ENCODE measurements at regions not wholly inside any gene's neighbourhood (a gene's known extent, or its start where the extent isn't known, plus 50 kb on each side); places are given as distances from the start of the nearest gene placed in this dataset.

DNA sequence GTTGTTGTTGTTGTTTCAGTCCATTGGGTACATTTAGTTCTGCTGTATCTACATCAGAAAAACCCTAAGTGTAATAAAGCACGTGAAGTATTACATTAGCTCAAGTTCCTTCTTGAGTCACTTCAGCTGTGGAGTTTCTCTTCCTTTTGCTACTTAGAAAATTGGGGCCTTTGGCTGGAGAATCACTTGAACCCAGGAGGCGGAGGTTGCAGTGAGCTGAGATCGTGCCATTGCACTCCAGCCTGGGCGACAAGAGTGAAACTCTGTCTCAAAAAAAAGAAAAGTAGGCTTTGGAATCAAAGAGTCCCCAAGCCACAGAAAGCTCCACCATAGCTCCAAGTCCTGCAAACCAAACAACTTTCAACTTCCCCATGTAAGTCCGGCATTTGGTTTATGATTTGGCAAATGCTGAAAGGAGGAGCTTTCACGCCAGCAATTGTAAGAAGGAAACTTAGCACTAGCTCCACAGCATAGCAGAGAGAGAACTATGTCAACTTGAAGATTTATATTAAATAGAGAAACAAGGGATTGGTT, 56.5 kb upstream of the RNF144B start:
- Histone ChIP-seq H3K79me2 (ENCODE audit: control insufficient read depth, insufficient read depth, low read length) (no peaks in the 10 kb centered on the region), H4K20me1 (ENCODE audit: control insufficient read depth, insufficient read depth, low read length, poor library complexity, severe bottlenecking) (no peaks in the 10 kb centered on the region), H3K9ac (ENCODE audit: low read length) (peak overlapping the region; percentile 31), H3K27me3 (replicated peaks in 1 of 4; ENCODE audit: control extremely low read depth in 1 of 4, control insufficient read depth in 3 of 4, insufficient read depth in 4 of 4, low read length in 3 of 4) (no peaks in the 10 kb centered on the region), H3K36me3 (replicated peaks in 1 of 2; ENCODE audit: control extremely low read depth in 1 of 2, control insufficient read depth in 1 of 2, extremely low read depth in 1 of 2, insufficient read depth in 2 of 2, low read length in 1 of 2) (no peaks in the 10 kb centered on the region), H2AFZ (ENCODE audit: insufficient read depth, low read depth, low read length, poor library complexity, severe bottlenecking) (peak overlapping the region; percentile 59), H3K27ac (ENCODE audit: low read length in 2 of 2) (peak overlapping the region; percentile 68 to 86), H3K4me2 (replicated peaks; ENCODE audit: low read depth, low read length, poor library complexity, severe bottlenecking) (peak overlapping the region; percentile 60), H3K4me3 (ENCODE audit: control extremely low read depth in 1 of 5, extremely low read depth in 1 of 5, insufficient read depth in 1 of 5, low read depth in 2 of 5, low read length in 4 of 5) (peak overlapping the region in 3 of 5 experiments; percentile 4 to 6 (median 4)), H3K4me1 (ENCODE audit: control insufficient read depth in 2 of 2, insufficient read depth in 2 of 2, low read length in 2 of 2) (peaks cover 31 to 45% of the 10 kb centered on the region in 2 donors), H3K9me3 (ENCODE audit: control extremely low read depth in 1 of 3, control insufficient read depth in 2 of 3, insufficient read depth in 1 of 3, low read length in 2 of 3) (no peaks in the 10 kb centered on the region)
- Mint-ChIP-seq H3K4me3 (peak overlapping the region; percentile 70), H3K4me1 (peaks cover 50% of the 10 kb centered on the region), H3K27me3 (no peaks in the 10 kb centered on the region), H3K27ac (peak overlapping the region; percentile 85), H3K9me3 (ENCODE audit: insufficient read depth) (no peaks in the 10 kb centered on the region)
- no CpG with 5 or more reads among the region's 6 CpGs for WGBS (ENCODE audit: insufficient coverage)
- DNase-seq: peak; percentile 72
- intact Hi-C loops (cut with micrococcal nuclease): loop anchor here (2.0 kb wide), 1 partner anchor 56 kb away; the partner anchor contains the start of gene RNF144B
- CTCF ChIA-PET: interaction anchor here (1.1 to 11.4 kb wide), 6 partner anchors 10 to 174 kb away, joined by 3 to 379 read pairs (median 4); partner anchors contain the start of gene RNF144B
- ATAC-seq (ENCODE audit: low read depth): peak; percentile 52
- no peak for TF ChIP-seq CTCF (IDR thresholded peaks at IDR 0.05)
- no peak for TF ChIP-seq EZH2 (IDR thresholded peaks at IDR 0.05; ENCODE audit: borderline replicate concordance, insufficient read depth, low read depth, low read length, poor library complexity, severe bottlenecking)
- POLR2A ChIA-PET: interaction anchor here (0.5 to 1.4 kb wide), 4 partner anchors 11 to 627 kb away, joined by 4 to 6 read pairs (median 4); partner anchors contain the start of gene RNF144B

DNA sequence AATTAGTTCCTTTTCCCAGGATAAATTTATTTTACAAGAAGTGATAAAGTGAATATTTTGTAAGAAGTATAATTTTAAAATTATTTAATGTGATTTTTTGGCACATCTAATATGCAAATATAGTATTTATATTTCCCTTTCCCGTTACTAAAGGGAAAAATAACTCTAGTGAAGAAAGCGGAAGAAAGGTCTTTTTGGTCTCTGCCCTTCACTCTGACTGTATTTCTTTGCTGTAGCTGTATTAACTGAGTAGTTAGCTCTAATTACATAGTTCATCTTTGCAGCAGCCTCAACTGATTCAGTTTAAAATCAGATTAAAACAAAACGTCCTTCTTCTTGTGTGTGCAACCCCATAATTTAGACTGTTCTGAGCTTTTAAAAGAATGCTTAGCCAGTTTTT, 57.4 kb upstream of the RNF144B start:
- Histone ChIP-seq H3K4me1 (ENCODE audit: control insufficient read depth in 2 of 2, insufficient read depth in 2 of 2, low read length in 2 of 2) (peaks cover 31 to 45% of the 10 kb centered on the region in 2 donors), H3K27ac (ENCODE audit: low read length in 2 of 2) (peak overlapping the region; percentile 68 to 86), H3K36me3 (replicated peaks in 1 of 2; ENCODE audit: control extremely low read depth in 1 of 2, control insufficient read depth in 1 of 2, extremely low read depth in 1 of 2, insufficient read depth in 2 of 2, low read length in 1 of 2) (no peaks in the 10 kb centered on the region), H3K27me3 (replicated peaks in 1 of 4; ENCODE audit: control extremely low read depth in 1 of 4, control insufficient read depth in 3 of 4, insufficient read depth in 4 of 4, low read length in 3 of 4) (no peaks in the 10 kb centered on the region), H2AFZ (ENCODE audit: insufficient read depth, low read depth, low read length, poor library complexity, severe bottlenecking) (no peak overlapping the region), H3K9me3 (ENCODE audit: control extremely low read depth in 1 of 3, control insufficient read depth in 2 of 3, insufficient read depth in 1 of 3, low read length in 2 of 3) (no peaks in the 10 kb centered on the region), H3K4me3 (ENCODE audit: control extremely low read depth in 1 of 5, extremely low read depth in 1 of 5, insufficient read depth in 1 of 5, low read depth in 2 of 5, low read length in 4 of 5) (peak overlapping the region in 1 of 5 experiments; percentile 6), H3K79me2 (ENCODE audit: control insufficient read depth, insufficient read depth, low read length) (no peaks in the 10 kb centered on the region), H3K4me2 (replicated peaks; ENCODE audit: low read depth, low read length, poor library complexity, severe bottlenecking) (peak overlapping the region; percentile 60), H3K9ac (ENCODE audit: low read length) (peak overlapping the region; percentile 6), H4K20me1 (ENCODE audit: control insufficient read depth, insufficient read depth, low read length, poor library complexity, severe bottlenecking) (no peaks in the 10 kb centered on the region)
- no peaks in the 10 kb centered on the region for H3K27me3 Mint-ChIP-seq
- intact Hi-C loops (cut with micrococcal nuclease): loop anchor here (2.0 to 5.0 kb wide), 3 partner anchors 57 to 73 kb away; partner anchors contain the start of genes DEK and RNF144B
- TF ChIP-seq EZH2 (IDR thresholded peaks at IDR 0.05; ENCODE audit: borderline replicate concordance, insufficient read depth, low read depth, low read length, poor library complexity, severe bottlenecking) (no peak), CTCF (IDR thresholded peaks at IDR 0.05) (no peak)
- no peak for DNase-seq
- H3K9me3 Mint-ChIP-seq (ENCODE audit: insufficient read depth): no peaks in the 10 kb centered on the region
- WGBS (ENCODE audit: insufficient coverage): no CpG with 5 or more reads among the region's 3 CpGs
- ChIA-PET CTCF (interaction anchor here (0.5 to 11.4 kb wide), 7 partner anchors 10 to 359 kb away, joined by 3 to 379 read pairs (median 4); partner anchors contain the start of gene RNF144B), POLR2A (interaction anchor here (1.4 kb wide), 1 partner anchor 29 kb away, joined by 4 read pairs; no protein-coding TSS in a partner anchor)
- H3K4me3 Mint-ChIP-seq: peak overlapping the region; percentile 70
- H3K27ac Mint-ChIP-seq: peak overlapping the region; percentile 75
- peaks cover 50% of the 10 kb centered on the region for H3K4me1 Mint-ChIP-seq
- ATAC-seq (ENCODE audit: low read depth): no peak

All from B cell (primary cell).